ENCODE measurements at regions not wholly inside any gene's neighbourhood (a gene's known extent, or its start where the extent isn't known, plus 50 kb on each side); places are given as distances from the start of the nearest gene placed in this dataset.

GRCh38 chr3:194769020-194769643, 83.4 kb downstream of the FAM43A start:
- H2BK120ac ChIP-seq (ENCODE audit: low read depth, low read length, poor library complexity, severe bottlenecking): no peak overlapping the region
- H3K23me2 ChIP-seq (ENCODE audit: insufficient read length, low read depth, low read length, poor library complexity, severe bottlenecking): no peaks in the 10 kb centered on the region
- H4K5ac ChIP-seq (ENCODE audit: insufficient read length, low read depth, low read length): no peak overlapping the region
- H3K23ac ChIP-seq (ENCODE audit: insufficient read length, low read depth, low read length): no peak overlapping the region
- no peak overlapping the region for H3K27ac ChIP-seq (ENCODE audit: insufficient read length, low read depth, low read length)
- H2BK20ac ChIP-seq (ENCODE audit: low read depth, low read length, poor library complexity, severe bottlenecking): no peak overlapping the region
- no peak overlapping the region for H3T11ph ChIP-seq (ENCODE audit: low read length)
- no peaks in the 10 kb centered on the region for H3K79me1 ChIP-seq (ENCODE audit: insufficient read depth, low read depth, low read length, poor library complexity, severe bottlenecking)
- peak overlapping the region; percentile 52 for H3K4me2 ChIP-seq (ENCODE audit: insufficient read depth, insufficient read length, low read length)
- H2BK5ac ChIP-seq (ENCODE audit: insufficient read length, low read length): no peak overlapping the region
- no peak for TF ChIP-seq CTCF (conservative IDR thresholded peaks at IDR 0.05)
- no peak overlapping the region for H2AK5ac ChIP-seq (ENCODE audit: insufficient read length, low read length)
- no peaks in the 10 kb centered on the region for H4K20me1 ChIP-seq (ENCODE audit: control insufficient read depth, insufficient read depth, insufficient read length)
- H3K27me3 Mint-ChIP-seq (ENCODE audit: low read depth): peaks cover 72% of the 10 kb centered on the region
- peaks cover 3% of the 10 kb centered on the region; the same call in 1 of the 2 replicates for H3K27me3 ChIP-seq (ENCODE audit: insufficient read depth, low read length)
- H3K79me2 ChIP-seq (ENCODE audit: insufficient read depth, low read length): no peaks in the 10 kb centered on the region
- H2BK15ac ChIP-seq (ENCODE audit: low read depth, low read length): no peak overlapping the region
- H2AFZ ChIP-seq (ENCODE audit: low read length): no peak overlapping the region
- no peak overlapping the region for H4K91ac ChIP-seq (ENCODE audit: insufficient read length, low read depth, low read length)
- H3K4ac ChIP-seq (ENCODE audit: low read depth, low read length): no peak overlapping the region
- H3K4me1 ChIP-seq (ENCODE audit: insufficient read depth, low read length): no peaks in the 10 kb centered on the region; the same call in 1 of the 2 replicates
- H3K27ac Mint-ChIP-seq: no peak overlapping the region; a peak in 1 of 7 replicates
- H3K56ac ChIP-seq (ENCODE audit: insufficient read length, low read depth, low read length): no peak overlapping the region
- peaks cover 15 to 21% of the 10 kb centered on the region in 2 experiments for H3K4me1 Mint-ChIP-seq
- no peak overlapping the region for H3K14ac ChIP-seq (ENCODE audit: insufficient read depth, low read length)
- H2BK12ac ChIP-seq (ENCODE audit: insufficient read length, low read depth, low read length): no peak overlapping the region
- peak overlapping the region; percentile 72 to 79 for H3K4me3 Mint-ChIP-seq
- H3K36me3 Mint-ChIP-seq (ENCODE audit: insufficient read depth in 1 of 3, low read depth in 3 of 3): no peaks in the 10 kb centered on the region; a peak in 1 of 7 replicates
- no peak overlapping the region for H3K18ac ChIP-seq (ENCODE audit: insufficient read length, low read depth, low read length)
- peak; percentile 97 for DNase-seq
- H3K9me3 ChIP-seq (ENCODE audit: control insufficient read depth, low read depth, low read length): no peaks in the 10 kb centered on the region
- no peak overlapping the region for H3K9ac ChIP-seq (ENCODE audit: extremely low read depth, insufficient read length, low read length)
- WGBS (ENCODE audit: extremely low coverage, insufficient read length, low lambda C conversion rate): no CpG with 5 or more reads among the region's 16 CpGs
- H4K8ac ChIP-seq (replicated peaks; ENCODE audit: insufficient read length, low read depth, low read length): no peak overlapping the region
- H3K9me3 Mint-ChIP-seq: no peaks in the 10 kb centered on the region; a peak in 1 of 5 replicates
